SU-DHL-6 (cell line): ENCODE measurements at regions not wholly inside any gene's neighbourhood (a gene's known extent, or its start where the extent isn't known, plus 50 kb on each side); places are given as distances from the start of the nearest gene placed in this dataset.

Experiments used
- CTCF ChIP-seq: fragments of 200-600 bp; sonication (generic); IDR thresholded peaks from one replicate; pipeline ENCODE4 v1.5.1; 2017; ENCODE audit warnings: antibody characterized with exemption, mild to moderate bottlenecking, low read length, moderate library complexity; ENCODE audit not compliant: insufficient read depth, poor library complexity, severe bottlenecking
- EZH2phosphoT487 ChIP-seq: fragments of 200-600 bp; sonication (generic), shearing (Covaris generic); conservative IDR thresholded peaks from 2 replicates; pipeline ENCODE4 v1.6.1; 2018; ENCODE audit warnings: mild to moderate bottlenecking, antibody characterized with exemption, low read length, moderate library complexity, mixed read lengths

GRCh38 chr6:40321616-40322015 is 265.5 kb downstream of the LRFN2 start:
- TF ChIP-seq CTCF (no peak), EZH2phosphoT487 (no peak)
